ENCODE measurements at regions not wholly inside any gene's neighbourhood (a gene's known extent, or its start where the extent isn't known, plus 50 kb on each side); places are given as distances from the start of the nearest gene placed in this dataset.
"Not testable (repeated sequence)": the region's sequence is repeated elsewhere in the genome, so short reads cannot be mapped to it uniquely, and the experiment has no call there.

GRCh38 chr5:81827500-81827899 is 76.6 kb upstream of the SSBP2 start:
- Histone ChIP-seq H3K27ac (ENCODE audit: low read length) (no peak overlapping the region), H3K27me3 (ENCODE audit: control insufficient read depth, insufficient read depth, low read length) (no peaks in the 10 kb centered on the region), H3K36me3 (ENCODE audit: control insufficient read depth, insufficient read depth, low read length) (no peaks in the 10 kb centered on the region), H3K4me1 (ENCODE audit: control insufficient read depth, insufficient read depth, low read length) (no peaks in the 10 kb centered on the region), H3K4me3 (ENCODE audit: low read length) (no peak overlapping the region), H3K9me3 (ENCODE audit: control insufficient read depth, insufficient read depth, low read length) (no peaks in the 10 kb centered on the region)
- Mint-ChIP-seq H3K27me3 (ENCODE audit: low read depth in 2 of 2) (no peaks in the 10 kb centered on the region), H3K4me1 (no peaks in the 10 kb centered on the region), H3K9me3 (no peaks in the 10 kb centered on the region), H3K27ac (no peak overlapping the region), H3K36me3 (no peaks in the 10 kb centered on the region), H3K4me3 (no peak overlapping the region)
- ATAC-seq (no peak), DNase-seq (no peak)
- intact Hi-C loops (cut with micrococcal nuclease) = no loop called here
- no peak for TF ChIP-seq CTCF (IDR thresholded peaks at IDR 0.05)
- WGBS (ENCODE audit: insufficient coverage) = no CpG with 5 or more reads among the region's 1 CpG

GRCh38 chr5:81826128-81826527 is 75.2 kb upstream of the SSBP2 start:
- no peak overlapping the region for H3K4me3 ChIP-seq (ENCODE audit: low read length)
- H3K4me1 ChIP-seq (ENCODE audit: control insufficient read depth, insufficient read depth, low read length) = no peaks in the 10 kb centered on the region
- no peaks in the 10 kb centered on the region for H3K4me1 Mint-ChIP-seq
- no peaks in the 10 kb centered on the region for H3K27me3 ChIP-seq (ENCODE audit: control insufficient read depth, insufficient read depth, low read length)
- H3K27ac ChIP-seq (ENCODE audit: low read length) = no peak overlapping the region
- no peak for ATAC-seq
- H3K36me3 ChIP-seq (ENCODE audit: control insufficient read depth, insufficient read depth, low read length) = no peaks in the 10 kb centered on the region
- H3K9me3 ChIP-seq (ENCODE audit: control insufficient read depth, insufficient read depth, low read length) = no peaks in the 10 kb centered on the region
- H3K36me3 Mint-ChIP-seq = no peaks in the 10 kb centered on the region
- H3K4me3 Mint-ChIP-seq = no peak overlapping the region
- intact Hi-C loops (cut with micrococcal nuclease) = no loop called here
- no peak for TF ChIP-seq CTCF (IDR thresholded peaks at IDR 0.05)
- H3K27ac Mint-ChIP-seq = no peak overlapping the region
- no peaks in the 10 kb centered on the region for H3K27me3 Mint-ChIP-seq (ENCODE audit: low read depth in 2 of 2)
- no peaks in the 10 kb centered on the region for H3K9me3 Mint-ChIP-seq
- 69% methylated on average over 2 of the region's 2 CpGs for WGBS (ENCODE audit: insufficient coverage)
- no peak for DNase-seq

- Mint-ChIP-seq H3K9me3 (no peaks in the 10 kb centered on the region), H3K4me1 (peaks cover 2 to 4% of the 10 kb centered on the region in 2 donors), H3K27me3 (ENCODE audit: low read depth in 2 of 2) (no peaks in the 10 kb centered on the region), H3K27ac (no peak overlapping the region), H3K4me3 (no peak overlapping the region), H3K36me3 (no peaks in the 10 kb centered on the region)
- no peak for TF ChIP-seq CTCF (IDR thresholded peaks at IDR 0.05)
- no peak for ATAC-seq
- no peak overlapping the region for H3K4me3 ChIP-seq (ENCODE audit: low read length)
- H3K4me1 ChIP-seq (ENCODE audit: control insufficient read depth, insufficient read depth, low read length) = no peaks in the 10 kb centered on the region
- intact Hi-C loops (cut with micrococcal nuclease) = no loop called here
- no peaks in the 10 kb centered on the region for H3K9me3 ChIP-seq (ENCODE audit: control insufficient read depth, insufficient read depth, low read length)
- H3K36me3 ChIP-seq (ENCODE audit: control insufficient read depth, insufficient read depth, low read length) = no peaks in the 10 kb centered on the region
- H3K27me3 ChIP-seq (ENCODE audit: control insufficient read depth, insufficient read depth, low read length) = no peaks in the 10 kb centered on the region
- 65% methylated on average over 3 of the region's 3 CpGs for WGBS (ENCODE audit: insufficient coverage)
- no peak for DNase-seq
- H3K27ac ChIP-seq (ENCODE audit: low read length) = no peak overlapping the region
These were observed 74.3 kb upstream of the SSBP2 start for GRCh38 chr5:81825237-81825636.

GRCh38 chr5:81823736-81824135 is 72.8 kb upstream of the SSBP2 start:
- intact Hi-C loops (cut with micrococcal nuclease); H3K36me3 Mint-ChIP-seq; H3K27ac ChIP-seq (ENCODE audit: low read length); DNase-seq; H3K9me3 ChIP-seq (ENCODE audit: control insufficient read depth, insufficient read depth, low read length); H3K27me3 Mint-ChIP-seq (ENCODE audit: low read depth in 2 of 2); ATAC-seq; H3K27ac Mint-ChIP-seq; H3K27me3 ChIP-seq (ENCODE audit: control insufficient read depth, insufficient read depth, low read length); H3K36me3 ChIP-seq (ENCODE audit: control insufficient read depth, insufficient read depth, low read length); H3K4me3 ChIP-seq (ENCODE audit: low read length); H3K9me3 Mint-ChIP-seq; H3K4me3 Mint-ChIP-seq: not testable (repeated sequence)
- H3K4me1 Mint-ChIP-seq = peaks cover 17 to 19% of the 10 kb centered on the region in 2 donors
- 95% methylated on average over 24 of the region's 24 CpGs for WGBS (ENCODE audit: insufficient coverage)
- H3K4me1 ChIP-seq (ENCODE audit: control insufficient read depth, insufficient read depth, low read length) = peaks cover 11% of the 10 kb centered on the region
